ENCODE measurements at regions not wholly inside any gene's neighbourhood (a gene's known extent, or its start where the extent isn't known, plus 50 kb on each side); places are given as distances from the start of the nearest gene placed in this dataset.
"Not testable (repeated sequence)": the region's sequence is repeated elsewhere in the genome, so short reads cannot be mapped to it uniquely, and the experiment has no call there.

DNA sequence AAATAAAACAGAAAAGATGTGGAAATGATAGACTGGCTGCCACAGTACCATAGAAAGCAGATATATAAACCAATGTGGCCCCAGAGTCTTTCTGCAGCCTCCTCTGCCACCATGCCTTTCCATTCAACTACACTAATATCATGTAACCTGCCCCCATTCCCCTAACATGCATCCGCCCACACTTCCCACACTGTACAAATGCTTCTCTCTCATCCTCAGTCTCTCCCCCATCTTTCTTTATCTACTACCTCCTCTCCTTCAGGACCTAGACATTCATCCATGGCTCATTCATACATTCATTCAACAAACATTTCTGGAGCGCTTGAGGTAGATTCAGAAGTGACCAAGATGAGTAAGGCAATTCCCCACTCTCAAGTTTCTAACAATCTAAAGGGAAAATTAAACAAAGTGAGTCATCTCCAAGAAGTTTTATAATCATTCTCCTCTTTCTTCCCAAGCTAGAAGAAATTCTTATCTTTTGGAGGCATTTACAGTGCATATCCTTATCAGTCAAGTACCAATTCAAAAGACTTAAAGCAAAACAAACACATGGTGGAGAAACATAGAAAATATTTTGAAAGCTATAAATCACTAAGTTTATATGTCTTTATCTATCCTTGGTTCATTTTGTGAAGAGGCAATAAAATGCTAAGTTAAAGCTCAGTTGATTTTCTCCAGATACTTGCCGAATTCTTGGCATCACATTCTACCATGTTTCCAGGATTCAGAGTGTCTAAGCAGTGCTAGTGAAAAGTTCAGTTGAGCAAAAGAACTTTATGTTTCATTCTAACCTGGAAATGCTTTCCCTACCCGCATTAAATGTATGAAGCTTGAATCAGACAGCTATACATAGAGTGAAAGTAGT lies 70.5 kb upstream of the FRMD6 start:
- no peak for DNase-seq (ENCODE audit: low spot score)

DNA sequence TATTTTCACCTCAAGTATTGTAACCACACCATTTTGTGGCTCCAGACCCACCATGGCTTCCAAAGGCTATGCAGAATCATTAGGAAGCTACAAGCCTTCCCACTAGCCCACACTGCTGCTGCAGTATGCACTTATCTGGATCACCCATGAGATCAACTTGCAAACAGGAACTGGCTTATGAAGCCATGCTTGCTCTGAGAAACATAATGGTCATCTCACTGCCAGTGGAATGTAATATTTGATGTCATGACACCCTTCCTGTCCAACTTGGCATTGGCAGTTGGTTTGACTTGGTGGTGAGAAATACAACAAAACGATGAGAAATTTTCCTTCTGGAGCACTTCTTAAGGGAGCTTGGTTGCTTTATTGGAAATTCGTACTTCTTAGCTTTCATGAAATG lies 69.3 kb upstream of the FRMD6 start:
- no peak for DNase-seq (ENCODE audit: low spot score)

DNA sequence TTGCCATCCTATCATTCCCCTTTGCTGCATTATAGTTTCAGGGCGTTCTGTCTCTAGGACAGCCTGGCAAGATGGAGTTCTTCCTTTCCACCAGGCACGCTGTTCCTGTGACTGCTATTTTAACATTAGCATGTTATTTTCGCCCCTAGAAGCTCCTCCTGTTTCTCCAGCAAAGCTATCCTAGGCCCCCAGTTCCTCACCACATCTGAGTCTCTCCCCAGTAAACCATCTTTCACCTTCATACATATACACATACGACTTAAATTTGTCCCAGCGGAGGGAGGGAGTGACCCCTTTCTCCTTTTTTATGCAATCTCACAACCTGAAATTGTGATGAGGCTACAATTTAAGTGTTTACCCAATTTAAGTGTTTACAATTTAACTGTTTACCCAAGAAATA lies 66.7 kb upstream of the FRMD6 start:
- no peak for DNase-seq (ENCODE audit: low spot score)

DNA sequence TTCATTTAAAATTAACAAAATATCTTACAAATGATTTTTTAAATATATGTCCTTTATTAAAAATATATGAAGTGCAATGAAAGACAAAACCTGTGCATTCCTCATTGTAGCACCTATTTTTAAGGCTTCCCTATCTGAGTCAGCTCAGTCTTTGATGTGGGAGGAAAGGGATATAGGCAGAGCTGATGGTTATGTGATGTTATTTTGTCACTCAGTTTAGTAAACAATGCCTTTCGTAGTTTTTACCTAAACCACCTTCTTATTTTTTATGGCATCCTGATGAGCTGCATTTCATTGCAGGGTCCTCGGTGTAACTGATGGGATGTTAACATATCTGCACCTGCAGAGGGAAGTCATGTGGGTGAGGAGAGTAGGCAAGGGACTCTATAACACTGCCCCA lies 58.9 kb upstream of the FRMD6 start:
- peak; percentile 62 for DNase-seq (ENCODE audit: low spot score)

DNA sequence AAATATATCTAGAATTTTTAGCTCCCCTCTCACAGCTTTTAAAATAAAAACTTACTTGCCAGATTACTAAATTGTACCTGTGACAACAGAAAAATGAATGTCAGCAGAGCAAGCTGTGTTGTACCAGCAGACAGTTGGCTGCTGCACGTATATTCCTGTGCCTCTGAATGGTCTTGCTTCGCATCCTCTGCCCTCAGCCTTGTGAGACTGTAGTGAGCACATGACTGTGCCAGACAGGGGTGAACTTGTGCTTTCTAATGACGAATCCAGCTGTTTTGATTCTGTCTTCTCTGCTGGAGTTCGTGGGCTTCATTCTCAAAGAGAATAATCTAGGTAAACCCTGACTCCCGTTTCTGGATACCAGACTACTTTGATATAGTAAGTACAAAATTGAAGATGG lies 58.3 kb upstream of the FRMD6 start:
- DNase-seq (ENCODE audit: low spot score), result no peak

DNA sequence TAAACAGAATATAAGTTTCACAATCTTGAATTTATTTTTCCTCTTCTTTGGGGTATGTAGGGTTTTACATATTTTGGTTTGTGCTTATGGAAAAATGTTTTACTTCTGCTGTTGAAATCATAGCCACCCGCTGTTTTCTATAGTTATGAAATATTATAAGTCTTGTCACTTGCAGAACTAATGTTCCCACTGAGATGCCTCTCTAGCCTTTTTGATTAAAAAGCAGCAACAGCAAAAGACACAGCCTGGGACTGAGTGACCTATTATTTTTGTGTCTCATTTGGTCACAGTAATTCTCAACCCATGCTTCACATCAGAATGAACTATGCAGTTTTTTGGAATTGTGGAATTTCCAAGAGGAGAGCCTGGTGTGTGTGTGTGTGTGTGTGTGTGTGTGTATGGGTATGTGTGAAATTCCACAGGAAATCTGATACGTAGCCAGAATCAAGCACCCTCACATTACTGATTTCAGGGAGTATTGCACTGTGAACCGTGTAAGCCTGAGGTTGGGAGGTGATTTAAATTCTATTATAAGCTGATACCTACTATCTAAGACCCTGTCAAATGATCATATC lies 55.7 kb upstream of the FRMD6 start:
- DNase-seq (ENCODE audit: low spot score), result no peak

DNA sequence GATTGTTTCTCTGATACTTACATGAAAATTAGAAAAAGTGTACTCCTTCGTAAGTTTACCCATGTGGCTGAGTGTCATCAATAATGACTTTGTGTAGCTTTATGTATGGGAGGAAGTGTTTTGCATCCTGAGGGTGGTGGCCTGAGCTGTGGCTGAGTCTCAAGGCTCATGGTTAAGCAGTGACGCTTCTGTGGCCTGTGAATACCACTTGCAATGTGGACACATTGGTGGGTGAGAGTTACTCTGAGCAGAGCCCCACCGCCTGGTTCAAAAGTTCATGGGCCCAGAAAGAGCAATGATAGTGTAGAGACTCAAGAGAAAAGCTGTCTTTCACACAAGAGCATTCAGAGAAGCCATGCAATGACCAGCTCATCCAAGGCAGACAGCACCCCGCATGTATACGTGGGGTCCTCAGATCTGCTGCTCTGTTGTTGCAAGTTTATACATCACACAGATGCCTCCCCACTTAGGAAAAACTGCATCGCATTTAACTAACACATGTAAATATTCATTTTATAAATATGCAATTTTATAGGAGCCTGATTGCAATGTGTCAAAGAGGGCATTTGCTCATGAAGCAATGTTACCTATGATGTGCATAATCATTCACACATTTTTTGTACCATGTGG lies 55.1 kb upstream of the FRMD6 start:
- no peak for DNase-seq (ENCODE audit: low spot score)

DNA sequence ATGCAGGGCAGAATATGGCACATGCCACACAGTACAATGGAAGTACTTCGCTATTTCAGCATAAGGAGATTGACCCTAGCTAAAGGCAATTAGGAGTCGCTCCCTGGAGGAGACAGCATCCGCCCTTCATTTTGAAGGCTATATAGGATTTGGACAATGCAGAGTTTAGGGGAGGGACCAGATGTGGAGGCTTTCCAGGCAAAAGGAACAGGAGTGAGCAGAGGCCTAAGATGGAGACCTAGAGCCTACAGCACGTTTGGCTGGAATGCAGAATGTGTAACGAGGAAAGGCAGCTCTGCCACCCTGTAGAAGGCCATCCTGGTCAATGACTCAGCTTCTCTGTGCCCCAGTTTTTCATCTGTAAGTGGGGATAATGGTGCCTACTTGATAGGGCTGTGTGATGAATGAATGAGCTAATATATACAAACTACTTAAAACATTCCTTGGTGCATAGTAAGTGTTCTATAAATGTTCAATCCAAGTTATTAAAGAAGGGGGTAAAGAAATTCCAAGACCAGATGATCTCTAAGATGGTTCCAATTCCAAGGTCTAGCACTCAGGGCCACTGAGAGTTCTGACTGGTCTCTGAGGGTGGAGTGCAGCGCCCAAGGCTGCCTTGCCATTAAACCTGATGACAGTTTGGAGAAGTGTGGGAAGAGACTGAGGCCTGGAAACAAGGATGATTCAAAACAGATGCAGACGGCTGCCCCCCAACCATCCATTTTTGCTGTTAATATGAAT lies 54.3 kb upstream of the FRMD6 start:
- no peak for DNase-seq (ENCODE audit: low spot score)

DNA sequence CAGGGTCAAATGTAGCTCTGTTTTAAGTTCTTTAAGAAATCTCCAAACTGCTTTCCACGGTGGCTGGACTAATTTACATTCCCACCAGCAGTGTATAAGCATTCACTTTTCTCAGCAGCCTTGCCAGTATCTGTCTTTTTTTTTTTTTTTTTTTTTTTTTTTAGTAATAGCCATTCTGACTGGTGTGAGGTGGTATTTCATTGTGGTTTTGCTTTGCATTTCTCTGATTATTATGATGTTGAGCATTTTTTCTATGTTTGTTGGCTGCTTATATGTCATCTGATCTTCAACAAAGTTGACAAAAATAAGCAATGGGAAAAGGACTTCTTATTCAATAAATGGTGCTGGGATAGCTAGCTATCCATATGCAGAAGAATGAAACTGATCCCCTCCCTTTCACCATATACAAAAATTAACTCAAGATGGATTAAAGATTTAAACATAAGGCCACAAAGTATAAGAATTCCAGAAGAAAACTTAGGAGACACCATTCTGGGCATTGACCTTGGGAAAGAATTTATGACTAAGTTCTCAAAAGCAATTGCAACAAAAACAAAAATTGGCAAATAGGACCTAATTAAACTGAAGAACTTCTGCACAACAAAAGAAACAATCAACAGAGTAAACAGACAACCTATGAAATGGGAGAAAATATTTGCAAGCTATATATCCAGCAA lies 52.6 kb upstream of the FRMD6 start:
- not testable (repeated sequence) for DNase-seq (ENCODE audit: low spot score)

DNA sequence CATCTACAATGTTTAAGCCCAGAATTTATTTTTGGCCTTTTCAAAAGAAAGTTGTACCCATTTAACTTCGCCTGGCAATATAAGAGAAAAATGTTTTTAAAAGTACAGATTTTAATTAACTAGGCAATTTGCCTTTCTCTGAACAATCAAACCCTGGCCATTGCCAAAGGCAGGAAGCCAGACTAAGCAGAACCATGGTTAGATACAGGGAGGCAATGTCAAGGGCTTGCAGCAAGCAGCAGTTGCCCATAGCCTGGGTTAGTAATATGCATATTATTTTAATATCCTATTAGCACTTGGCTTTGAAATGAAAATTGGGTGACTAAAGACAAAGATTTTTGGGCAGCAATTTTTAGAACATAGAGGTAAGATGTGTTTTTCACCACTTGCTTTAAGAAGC lies 51.1 kb upstream of the FRMD6 start:
- DNase-seq (ENCODE audit: low spot score), result no peak
